GM23248 (cell line): ENCODE measurements at regions not wholly inside any gene's neighbourhood (a gene's known extent, or its start where the extent isn't known, plus 50 kb on each side); places are given as distances from the start of the nearest gene placed in this dataset.
A peak's percentile ranks its signal among the peaks of the same experiment; 100 is the strongest.

Experiments
- DNase-seq: peaks from one replicate; pipeline ENCODE4 v3.0.0-alpha.2; 2015
- H2AFZ ChIP-seq: fragments of 200-600 bp; sonication (generic); 2 replicates; pipeline ENCODE4 v1.6.1; 2016; ENCODE audit warnings: antibody characterized with exemption
- H3F3A ChIP-seq: fragments of 200-600 bp; sonication (generic); 2 replicates; pipeline ENCODE4 v1.6.1; 2016; ENCODE audit warnings: mild to moderate bottlenecking, antibody characterized with exemption, mixed run types; ENCODE audit not compliant: insufficient read depth
- H3K27ac ChIP-seq: fragments of 200-600 bp; sonication (generic); 2 replicates; pipeline ENCODE4 v1.5.1; 2016; ENCODE audit warnings: mild to moderate bottlenecking
- H3K27me3 ChIP-seq: fragments of 200-600 bp; sonication (generic); replicated peaks from 2 replicates; pipeline ENCODE4 v1.6.1; 2016; ENCODE audit warnings: mild to moderate bottlenecking; ENCODE audit not compliant: insufficient read depth
- H3K36me3 ChIP-seq: fragments of 200-600 bp; sonication (generic); 2 replicates; pipeline ENCODE4 v1.6.1; 2016; ENCODE audit warnings: low read depth, mild to moderate bottlenecking
- H3K4me1 ChIP-seq: fragments of 200-600 bp; sonication (generic); 2 replicates; pipeline ENCODE4 v1.6.1; 2016; ENCODE audit warnings: mild to moderate bottlenecking; ENCODE audit not compliant: insufficient read depth
- H3K4me2 ChIP-seq: fragments of 200-600 bp; sonication (generic); one replicate; pipeline ENCODE4 v1.6.1; 2016; ENCODE audit warnings: mild to moderate bottlenecking; ENCODE audit not compliant: unreplicated experiment
- H3K4me3 ChIP-seq: fragments of 200-600 bp; sonication (generic); 2 replicates; pipeline ENCODE4 v1.5.1; 2016; ENCODE audit warnings: mild to moderate bottlenecking
- H3K79me2 ChIP-seq: fragments of 200-600 bp; sonication (generic); 2 replicates; pipeline ENCODE4 v1.6.1; 2016; ENCODE audit warnings: mild to moderate bottlenecking; ENCODE audit not compliant: insufficient read depth
- H3K9ac ChIP-seq: fragments of 200-600 bp; sonication (generic); 2 replicates; pipeline ENCODE4 v1.6.1; 2016; ENCODE audit warnings: mild to moderate bottlenecking
- H3K9me2 ChIP-seq: fragments of 200-600 bp; sonication (generic); 2 replicates; pipeline ENCODE4 v1.6.1; 2016; ENCODE audit warnings: mixed run types, mild to moderate bottlenecking, moderate library complexity; ENCODE audit not compliant: insufficient read depth
- H3K9me3 ChIP-seq: fragments of 200-600 bp; sonication (generic); one replicate; pipeline ENCODE4 v1.6.1; 2017; ENCODE audit warnings: low read depth
- H4K20me1 ChIP-seq: fragments of 200-600 bp; sonication (generic); 2 replicates; pipeline ENCODE4 v1.6.0; 2016; ENCODE audit not compliant: insufficient read depth
- EZH2 ChIP-seq: fragments of 200-600 bp; sonication (generic); IDR thresholded peaks from 2 replicates; pipeline ENCODE4 v1.6.1; 2018; ENCODE audit warnings: antibody characterized with exemption, mild to moderate bottlenecking; ENCODE audit not compliant: insufficient read depth, poor library complexity, severe bottlenecking
- EZH2phosphoT487 ChIP-seq: fragments of 200-600 bp; sonication (generic); IDR thresholded peaks from 2 replicates; pipeline ENCODE4 v1.6.1; 2018; ENCODE audit warnings: antibody characterized with exemption, moderate library complexity, mild to moderate bottlenecking, low read depth; ENCODE audit not compliant: insufficient read depth
- WGBS, 2 experiments: methylation state at CpG; one replicate each; pipeline ENCODE4 v1.1.6; 2015 to 2017; ENCODE audit warnings: low lambda C conversion rate in 2 of 2, low coverage in 1 of 2; ENCODE audit errors: missing lambda C conversion rate in 2 of 2; 5-methylcytosine and 5-hydroxymethylcytosine counted together
- in situ Hi-C: fragments of 300-500 bp; cut with MboI; formaldehyde crosslinking; loops from 2 replicates; pipeline ENCODE4 v1.15.0; 2020

GRCh38 chr12:92502417-92503028 is 200.3 kb upstream of the PLEKHG7 start:
- Histone ChIP-seq H3K4me2 (no peak overlapping the region), H3K4me1 (peaks cover 6% of the 10 kb centered on the region), H3F3A (no peaks in the 10 kb centered on the region), H3K4me3 (no peak overlapping the region), H3K9me3 (no peaks in the 10 kb centered on the region), H2AFZ (no peak overlapping the region), H3K9ac (no peak overlapping the region), H3K79me2 (no peaks in the 10 kb centered on the region), H4K20me1 (no peaks in the 10 kb centered on the region), H3K36me3 (no peaks in the 10 kb centered on the region), H3K27me3 (no peaks in the 10 kb centered on the region), H3K27ac (no peak overlapping the region), H3K9me2 (peaks cover 5% of the 10 kb centered on the region; the same call in 1 of the 2 replicates)
- TF ChIP-seq EZH2phosphoT487, result no peak
- no peak for TF ChIP-seq EZH2
- in situ Hi-C loops, result no loop called here
- WGBS, 2 experiments, result 86 to 96% methylated on average over 3 of the region's 3 CpGs
- no peak for DNase-seq

DNA sequence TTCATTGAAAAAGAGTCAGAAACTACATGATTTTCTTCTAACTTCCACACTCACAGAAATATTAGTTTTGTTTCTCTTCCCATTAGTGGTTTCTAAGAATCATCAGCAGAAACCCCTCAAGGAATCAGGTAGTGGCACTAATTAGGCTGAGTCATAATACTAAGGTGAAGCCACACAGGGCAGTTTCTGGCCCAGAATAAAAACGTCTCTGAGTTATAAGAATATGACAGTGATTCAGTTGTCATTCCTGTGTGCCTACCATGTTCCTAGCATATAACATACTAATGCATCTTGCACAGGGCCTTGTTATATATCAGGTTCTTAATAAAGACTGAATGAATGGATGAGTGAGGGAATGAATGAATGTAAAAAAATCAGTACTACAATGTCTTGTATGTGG is 206.0 kb upstream of the PLEKHG7 start:
- peaks cover 5% of the 10 kb centered on the region; the same call in 1 of the 2 replicates for H3K9me2 ChIP-seq

GRCh38 chr12:92495108-92495507 is 207.7 kb upstream of the PLEKHG7 start:
- no peaks in the 10 kb centered on the region for H3K4me1 ChIP-seq
- H3K36me3 ChIP-seq, result no peaks in the 10 kb centered on the region
- H3K9ac ChIP-seq, result no peak overlapping the region
- H3K27me3 ChIP-seq, result no peaks in the 10 kb centered on the region
- no peak overlapping the region for H3K4me3 ChIP-seq
- no peaks in the 10 kb centered on the region for H3F3A ChIP-seq
- no peak for DNase-seq
- no peak overlapping the region for H2AFZ ChIP-seq
- no peaks in the 10 kb centered on the region for H3K9me3 ChIP-seq
- H4K20me1 ChIP-seq, result no peaks in the 10 kb centered on the region
- H3K4me2 ChIP-seq, result no peak overlapping the region
- H3K27ac ChIP-seq, result no peak overlapping the region
- TF ChIP-seq EZH2 (no peak), EZH2phosphoT487 (no peak)
- H3K9me2 ChIP-seq, result no peaks in the 10 kb centered on the region
- no peaks in the 10 kb centered on the region for H3K79me2 ChIP-seq
- in situ Hi-C loops, result no loop called here

More for the DNA sequence above, 206.0 kb upstream of the PLEKHG7 start:
- Histone ChIP-seq H3K27me3 (no peaks in the 10 kb centered on the region), H3K9me3 (no peaks in the 10 kb centered on the region), H2AFZ (no peak overlapping the region), H4K20me1 (no peaks in the 10 kb centered on the region), H3F3A (no peaks in the 10 kb centered on the region), H3K79me2 (no peaks in the 10 kb centered on the region), H3K4me3 (no peak overlapping the region), H3K4me1 (no peaks in the 10 kb centered on the region), H3K27ac (no peak overlapping the region), H3K36me3 (no peaks in the 10 kb centered on the region), H3K4me2 (no peak overlapping the region), H3K9ac (no peak overlapping the region)
- DNase-seq, result no peak
- no peak for TF ChIP-seq EZH2phosphoT487
- no peak for TF ChIP-seq EZH2
- WGBS, 2 experiments, result 82 to 86% methylated on average over 1 of the region's 1 CpG
- in situ Hi-C loops, result no loop called here

- Histone ChIP-seq H3K9me3 (no peaks in the 10 kb centered on the region), H3F3A (no peaks in the 10 kb centered on the region), H4K20me1 (no peaks in the 10 kb centered on the region), H2AFZ (no peak overlapping the region), H3K9ac (no peak overlapping the region), H3K9me2 (no peaks in the 10 kb centered on the region), H3K27me3 (no peaks in the 10 kb centered on the region), H3K27ac (no peak overlapping the region), H3K36me3 (no peaks in the 10 kb centered on the region), H3K79me2 (no peaks in the 10 kb centered on the region), H3K4me1 (no peaks in the 10 kb centered on the region), H3K4me3 (no peak overlapping the region), H3K4me2 (no peak overlapping the region)
- TF ChIP-seq EZH2 (no peak), EZH2phosphoT487 (no peak)
- in situ Hi-C loops, result no loop called here
- DNase-seq, result peak; percentile 48
These were observed 209.0 kb upstream of the PLEKHG7 start for GRCh38 chr12:92493816-92494215.

DNA sequence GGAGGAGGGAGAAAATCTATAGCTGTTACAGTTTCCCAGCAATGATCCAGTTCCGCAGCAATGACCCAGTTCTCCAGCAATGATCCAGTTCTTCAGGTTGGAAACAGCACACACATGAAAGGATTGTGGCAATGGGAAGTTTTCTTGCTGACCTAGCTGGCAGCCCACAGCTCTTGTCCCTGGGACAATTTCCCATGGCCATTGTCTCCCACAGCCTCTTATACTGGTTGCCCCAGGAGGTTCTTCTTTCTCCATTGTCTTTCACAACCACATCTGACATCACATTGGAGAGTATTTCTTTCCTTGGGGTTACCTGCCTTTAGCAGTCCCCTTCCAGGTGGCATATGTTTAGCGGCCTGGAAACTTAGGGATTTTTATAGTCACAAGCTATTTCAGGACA is 209.8 kb upstream of the PLEKHG7 start:
- Histone ChIP-seq H3F3A (no peaks in the 10 kb centered on the region), H4K20me1 (no peaks in the 10 kb centered on the region), H3K4me3 (no peak overlapping the region), H3K36me3 (no peaks in the 10 kb centered on the region), H2AFZ (no peak overlapping the region), H3K4me2 (no peak overlapping the region), H3K27me3 (no peaks in the 10 kb centered on the region), H3K9me2 (no peaks in the 10 kb centered on the region), H3K79me2 (no peaks in the 10 kb centered on the region), H3K9ac (no peak overlapping the region), H3K27ac (no peak overlapping the region), H3K9me3 (no peaks in the 10 kb centered on the region), H3K4me1 (no peaks in the 10 kb centered on the region)
- in situ Hi-C loops, result no loop called here
- WGBS, 2 experiments, result 82 to 91% methylated on average over 2 of the region's 2 CpGs
- TF ChIP-seq EZH2phosphoT487 (no peak), EZH2 (no peak)
- DNase-seq, result no peak
